ENCODE measurements at regions not wholly inside any gene's neighbourhood (a gene's known extent, or its start where the extent isn't known, plus 50 kb on each side); places are given as distances from the start of the nearest gene placed in this dataset.
"Not testable (repeated sequence)": the region's sequence is repeated elsewhere in the genome, so short reads cannot be mapped to it uniquely, and the experiment has no call there.

- Histone ChIP-seq H3K4me3 (ENCODE audit: control extremely low read depth in 1 of 5, extremely low read depth in 1 of 5, insufficient read depth in 1 of 5, low read depth in 2 of 5, low read length in 4 of 5) (no peak overlapping the region), H4K20me1 (ENCODE audit: control insufficient read depth, insufficient read depth, low read length, poor library complexity, severe bottlenecking) (no peaks in the 10 kb centered on the region), H2AFZ (ENCODE audit: insufficient read depth, low read depth, low read length, poor library complexity, severe bottlenecking) (no peak overlapping the region), H3K4me2 (replicated peaks; ENCODE audit: low read depth, low read length, poor library complexity, severe bottlenecking) (no peak overlapping the region), H3K4me1 (ENCODE audit: control insufficient read depth in 2 of 2, insufficient read depth in 2 of 2, low read length in 2 of 2) (no peaks in the 10 kb centered on the region), H3K27ac (ENCODE audit: low read length in 2 of 2) (no peak overlapping the region), H3K27me3 (replicated peaks in 1 of 4; ENCODE audit: control extremely low read depth in 1 of 4, control insufficient read depth in 3 of 4, insufficient read depth in 4 of 4, low read length in 3 of 4) (no peaks in the 10 kb centered on the region), H3K9ac (ENCODE audit: low read length) (no peak overlapping the region), H3K9me3 (ENCODE audit: control extremely low read depth in 1 of 3, control insufficient read depth in 2 of 3, insufficient read depth in 1 of 3, low read length in 2 of 3) (peaks cover 0 to 4% (median 0%) of the 10 kb centered on the region in 3 donors), H3K36me3 (replicated peaks in 1 of 2; ENCODE audit: control extremely low read depth in 1 of 2, control insufficient read depth in 1 of 2, extremely low read depth in 1 of 2, insufficient read depth in 2 of 2, low read length in 1 of 2) (no peaks in the 10 kb centered on the region), H3K79me2 (ENCODE audit: control insufficient read depth, insufficient read depth, low read length) (no peaks in the 10 kb centered on the region)
- intact Hi-C loops (cut with micrococcal nuclease): no loop called here
- CTCF ChIA-PET: no interaction called here
- no peak overlapping the region for H3K27ac Mint-ChIP-seq
- H3K4me3 Mint-ChIP-seq: no peak overlapping the region
- ATAC-seq (ENCODE audit: low read depth): no peak
- H3K27me3 Mint-ChIP-seq: peaks cover 14% of the 10 kb centered on the region
- H3K4me1 Mint-ChIP-seq: no peaks in the 10 kb centered on the region
- H3K9me3 Mint-ChIP-seq (ENCODE audit: insufficient read depth): no peaks in the 10 kb centered on the region
- TF ChIP-seq EZH2 (IDR thresholded peaks at IDR 0.05; ENCODE audit: borderline replicate concordance, insufficient read depth, low read depth, low read length, poor library complexity, severe bottlenecking): no peak
- TF ChIP-seq CTCF (IDR thresholded peaks at IDR 0.05): no peak
- DNase-seq: no peak
- POLR2A ChIA-PET: no interaction called here
- no CpG with 5 or more reads among the region's 4 CpGs for WGBS (ENCODE audit: insufficient coverage)
Measured at GRCh38 chr17:33574942-33575445, 281.9 kb upstream of the ASIC2 start.

- H3K79me2 ChIP-seq (ENCODE audit: control insufficient read depth, insufficient read depth, low read length); H3K4me2 ChIP-seq (replicated peaks; ENCODE audit: low read depth, low read length, poor library complexity, severe bottlenecking); H3K27me3 ChIP-seq (replicated peaks in 1 of 4; ENCODE audit: control extremely low read depth in 1 of 4, control insufficient read depth in 3 of 4, insufficient read depth in 4 of 4, low read length in 3 of 4); H3K9me3 Mint-ChIP-seq (ENCODE audit: insufficient read depth); H3K4me3 Mint-ChIP-seq; intact Hi-C loops (cut with micrococcal nuclease); H2AFZ ChIP-seq (ENCODE audit: insufficient read depth, low read depth, low read length, poor library complexity, severe bottlenecking); ATAC-seq (ENCODE audit: low read depth); DNase-seq; H3K4me3 ChIP-seq (ENCODE audit: control extremely low read depth in 1 of 5, extremely low read depth in 1 of 5, insufficient read depth in 1 of 5, low read depth in 2 of 5, low read length in 4 of 5); H3K4me1 Mint-ChIP-seq; H3K36me3 ChIP-seq (replicated peaks in 1 of 2; ENCODE audit: control extremely low read depth in 1 of 2, control insufficient read depth in 1 of 2, extremely low read depth in 1 of 2, insufficient read depth in 2 of 2, low read length in 1 of 2); POLR2A ChIA-PET; H3K27ac Mint-ChIP-seq; H4K20me1 ChIP-seq (ENCODE audit: control insufficient read depth, insufficient read depth, low read length, poor library complexity, severe bottlenecking); H3K9ac ChIP-seq (ENCODE audit: low read length); CTCF ChIA-PET; H3K27ac ChIP-seq (ENCODE audit: low read length in 2 of 2); H3K4me1 ChIP-seq (ENCODE audit: control insufficient read depth in 2 of 2, insufficient read depth in 2 of 2, low read length in 2 of 2); H3K9me3 ChIP-seq (ENCODE audit: control extremely low read depth in 1 of 3, control insufficient read depth in 2 of 3, insufficient read depth in 1 of 3, low read length in 2 of 3): not testable (repeated sequence)
- WGBS (ENCODE audit: insufficient coverage): 90% methylated on average over 6 of the region's 6 CpGs
- peaks cover 19% of the 10 kb centered on the region for H3K27me3 Mint-ChIP-seq
Measured at GRCh38 chr17:33579740-33580139, 286.6 kb upstream of the ASIC2 start.
